ENCODE measurements at regions not wholly inside any gene's neighbourhood (a gene's known extent, or its start where the extent isn't known, plus 50 kb on each side); places are given as distances from the start of the nearest gene placed in this dataset.

GRCh38 chr2:59249441-59250306, 1008.5 kb upstream of the FANCL start:
- no peaks in the 10 kb centered on the region for H3K27me3 ChIP-seq
- intact Hi-C loops (cut with DNase I): no loop called here
- TF ChIP-seq EP300 (IDR thresholded peaks at IDR 0.05) (no peak), CTCF (IDR thresholded peaks at IDR 0.05) (no peak), POLR2A (IDR thresholded peaks at IDR 0.05) (no peak)
- no peaks in the 10 kb centered on the region for H3K36me3 ChIP-seq
- DNase-seq: no peak
- 39 to 55% (median 43%) methylated on average over 23 of the region's 23 CpGs for WGBS, 3 donors
- no peaks in the 10 kb centered on the region for H3K9me3 ChIP-seq
- H3K4me3 ChIP-seq: no peak overlapping the region
- no peak overlapping the region for H3K27ac ChIP-seq
- H3K4me1 ChIP-seq (ENCODE audit: insufficient read depth): peaks cover 2% of the 10 kb centered on the region

GRCh38 chr2:59239146-59239545, 998.0 kb upstream of the FANCL start:
- Histone ChIP-seq H3K4me1 (ENCODE audit: insufficient read depth) (no peaks in the 10 kb centered on the region), H3K4me3 (no peak overlapping the region), H3K36me3 (no peaks in the 10 kb centered on the region), H3K27me3 (no peaks in the 10 kb centered on the region), H3K9me3 (no peaks in the 10 kb centered on the region), H3K27ac (no peak overlapping the region)
- WGBS, 3 donors: 47 to 68% (median 63%) methylated on average over 4 of the region's 4 CpGs
- TF ChIP-seq POLR2A (IDR thresholded peaks at IDR 0.05) (no peak), CTCF (IDR thresholded peaks at IDR 0.05) (no peak), EP300 (IDR thresholded peaks at IDR 0.05) (no peak)
- intact Hi-C loops (cut with DNase I): no loop called here
- DNase-seq: no peak

GRCh38 chr2:59237311-59237710, 996.2 kb upstream of the FANCL start:
- WGBS, 3 donors: 83 to 88% (median 88%) methylated on average over 2 of the region's 2 CpGs
- TF ChIP-seq POLR2A (IDR thresholded peaks at IDR 0.05): no peak
- no peak for TF ChIP-seq CTCF (IDR thresholded peaks at IDR 0.05)
- no peak for TF ChIP-seq EP300 (IDR thresholded peaks at IDR 0.05)
- H3K9me3 ChIP-seq: no peaks in the 10 kb centered on the region

GRCh38 chr2:59236723-59237122, 995.6 kb upstream of the FANCL start:
- H3K27ac ChIP-seq: no peak overlapping the region
- TF ChIP-seq EP300 (IDR thresholded peaks at IDR 0.05) (no peak), CTCF (IDR thresholded peaks at IDR 0.05) (no peak), POLR2A (IDR thresholded peaks at IDR 0.05) (no peak)
- no peak for DNase-seq
- H3K27me3 ChIP-seq: no peaks in the 10 kb centered on the region
- no peak overlapping the region for H3K4me3 ChIP-seq
- peaks cover 7% of the 10 kb centered on the region for H3K4me1 ChIP-seq (ENCODE audit: insufficient read depth)
- no peaks in the 10 kb centered on the region for H3K9me3 ChIP-seq
- no peaks in the 10 kb centered on the region for H3K36me3 ChIP-seq
- 88 to 91% (median 89%) methylated on average over 5 of the region's 5 CpGs for WGBS, 3 donors
- intact Hi-C loops (cut with DNase I): no loop called here

More at GRCh38 chr2:59237311-59237710, 996.2 kb upstream of the FANCL start:
- DNase-seq: no peak
- Histone ChIP-seq H3K36me3 (no peaks in the 10 kb centered on the region), H3K27ac (no peak overlapping the region), H3K4me3 (no peak overlapping the region), H3K4me1 (ENCODE audit: insufficient read depth) (peaks cover 7% of the 10 kb centered on the region), H3K27me3 (no peaks in the 10 kb centered on the region)
- intact Hi-C loops (cut with DNase I): no loop called here
